ENCODE measurements at regions not wholly inside any gene's neighbourhood (a gene's known extent, or its start where the extent isn't known, plus 50 kb on each side); places are given as distances from the start of the nearest gene placed in this dataset.

DNA sequence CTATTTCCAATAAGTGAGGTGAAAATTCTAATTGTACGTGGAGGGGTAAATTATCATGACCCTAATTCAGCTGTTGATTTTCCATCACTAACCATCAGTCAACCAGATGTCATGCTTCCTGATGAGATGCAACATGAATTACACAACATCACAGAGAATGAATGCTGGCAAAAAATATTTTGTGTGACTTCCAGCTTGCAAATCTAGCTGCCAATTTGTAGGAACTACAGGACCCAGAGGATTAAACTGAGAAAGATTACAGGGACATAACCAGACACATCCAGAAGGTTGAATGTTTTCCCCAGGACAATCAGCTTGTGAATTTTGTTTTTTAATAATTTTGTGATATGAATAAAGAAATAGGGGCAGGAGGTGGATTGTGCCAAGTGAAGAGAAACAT is 349.0 kb upstream of the ATP10A start:
- Histone ChIP-seq H3K27ac (ENCODE audit: extremely low read depth, low read depth, low read length) (no peak overlapping the region), H3K9me3 (ENCODE audit: control insufficient read depth, insufficient read depth, low read depth, low read length) (no peaks in the 10 kb centered on the region), H3K36me3 (ENCODE audit: control insufficient read depth in 2 of 2, insufficient read depth in 1 of 2, low read length in 2 of 2) (no peaks in the 10 kb centered on the region), H3K4me1 (ENCODE audit: control insufficient read depth, insufficient read depth, low read length) (no peaks in the 10 kb centered on the region), H3K4me3 (ENCODE audit: low read depth, low read length) (no peak overlapping the region)
- ChIA-PET CTCF (no interaction called here), POLR2A (no interaction called here)
- TF ChIP-seq, protein P1, sequence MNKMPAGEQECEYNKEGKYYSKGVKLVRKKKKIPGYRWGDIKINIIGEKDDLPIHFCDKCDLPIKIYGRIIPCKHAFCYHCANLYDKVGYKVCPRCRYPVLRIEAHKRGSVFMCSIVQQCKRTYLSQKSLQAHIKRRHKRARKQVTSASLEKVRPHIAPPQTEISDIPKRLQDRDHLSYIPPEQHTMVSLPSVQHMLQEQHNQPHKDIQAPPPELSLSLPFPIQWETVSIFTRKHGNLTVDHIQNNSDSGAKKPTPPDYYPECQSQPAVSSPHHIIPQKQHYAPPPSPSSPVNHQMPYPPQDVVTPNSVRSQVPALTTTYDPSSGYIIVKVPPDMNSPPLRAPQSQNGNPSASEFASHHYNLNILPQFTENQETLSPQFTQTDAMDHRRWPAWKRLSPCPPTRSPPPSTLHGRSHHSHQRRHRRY (tag by site-specific recombination; IDR thresholded peaks at IDR 0.05) = no peak
- TF ChIP-seq ZNF248 (tag by site-specific recombination; IDR thresholded peaks at IDR 0.05) = no peak
- no peak for TF ChIP-seq ZNF433 (tag by site-specific recombination; IDR thresholded peaks at IDR 0.05; ENCODE audit: low read depth)
- TF ChIP-seq ZNF148 (tag by site-specific recombination; IDR thresholded peaks at IDR 0.05; ENCODE audit: borderline replicate concordance) = no peak
- TF ChIP-seq ZNF473 (tag by site-specific recombination; IDR thresholded peaks at IDR 0.05) = no peak
- TF ChIP-seq ZFP37 (tag by site-specific recombination; IDR thresholded peaks at IDR 0.05) = no peak
- no peak for TF ChIP-seq ZBTB1 (tag by site-specific recombination; IDR thresholded peaks at IDR 0.05)
- no peak for TF ChIP-seq ZFP69B (tag by site-specific recombination; IDR thresholded peaks at IDR 0.05)
- no peak for TF ChIP-seq WT1 (tag by site-specific recombination; IDR thresholded peaks at IDR 0.05)
- TF ChIP-seq ZNF416 (tag by site-specific recombination; IDR thresholded peaks at IDR 0.05) = no peak
- TF ChIP-seq GLI4 (tag by site-specific recombination; IDR thresholded peaks at IDR 0.05) = no peak
- TF ChIP-seq KLF1 (tag by site-specific recombination; IDR thresholded peaks at IDR 0.05) = no peak
- no peak for TF ChIP-seq ZNF221 (tag by site-specific recombination; IDR thresholded peaks at IDR 0.05; ENCODE audit: borderline replicate concordance)
- TF ChIP-seq HOXA7 (CRISPR knock-in tag; IDR thresholded peaks at IDR 0.05; ENCODE audit: borderline replicate concordance) = no peak
- no peak for TF ChIP-seq ZNF629 (tag by site-specific recombination; IDR thresholded peaks at IDR 0.05)
- TF ChIP-seq ZNF350 (tag by site-specific recombination; IDR thresholded peaks at IDR 0.05) = no peak

DNA sequence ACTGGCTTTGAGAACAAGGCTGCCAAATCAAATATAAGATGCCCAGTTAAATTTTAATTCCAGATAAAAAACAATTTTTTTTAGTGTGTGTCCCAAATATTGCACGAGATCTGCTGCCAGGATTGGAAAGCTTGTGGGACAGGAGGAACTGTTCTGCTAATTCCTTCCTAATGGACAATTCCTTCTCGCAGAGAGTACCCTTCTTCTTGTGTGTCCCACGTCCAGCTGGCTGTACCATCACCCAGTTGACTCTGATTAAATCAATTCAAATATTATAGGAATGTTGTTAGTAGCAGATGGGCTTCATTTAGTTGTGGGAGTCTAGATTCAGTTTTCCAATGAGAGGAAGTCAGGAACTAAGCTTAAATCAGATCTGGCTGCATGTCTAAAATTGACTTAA is 347.9 kb upstream of the ATP10A start:
- H3K4me3 ChIP-seq (ENCODE audit: low read depth, low read length) = no peak overlapping the region
- ChIA-PET CTCF (no interaction called here), POLR2A (no interaction called here)
- no peak overlapping the region for H3K27ac ChIP-seq (ENCODE audit: extremely low read depth, low read depth, low read length)
- H3K4me1 ChIP-seq (ENCODE audit: control insufficient read depth, insufficient read depth, low read length) = no peaks in the 10 kb centered on the region
- H3K9me3 ChIP-seq (ENCODE audit: control insufficient read depth, insufficient read depth, low read depth, low read length) = no peaks in the 10 kb centered on the region
- no peaks in the 10 kb centered on the region for H3K36me3 ChIP-seq (ENCODE audit: control insufficient read depth in 2 of 2, insufficient read depth in 1 of 2, low read length in 2 of 2)
- TF ChIP-seq, protein P2, sequence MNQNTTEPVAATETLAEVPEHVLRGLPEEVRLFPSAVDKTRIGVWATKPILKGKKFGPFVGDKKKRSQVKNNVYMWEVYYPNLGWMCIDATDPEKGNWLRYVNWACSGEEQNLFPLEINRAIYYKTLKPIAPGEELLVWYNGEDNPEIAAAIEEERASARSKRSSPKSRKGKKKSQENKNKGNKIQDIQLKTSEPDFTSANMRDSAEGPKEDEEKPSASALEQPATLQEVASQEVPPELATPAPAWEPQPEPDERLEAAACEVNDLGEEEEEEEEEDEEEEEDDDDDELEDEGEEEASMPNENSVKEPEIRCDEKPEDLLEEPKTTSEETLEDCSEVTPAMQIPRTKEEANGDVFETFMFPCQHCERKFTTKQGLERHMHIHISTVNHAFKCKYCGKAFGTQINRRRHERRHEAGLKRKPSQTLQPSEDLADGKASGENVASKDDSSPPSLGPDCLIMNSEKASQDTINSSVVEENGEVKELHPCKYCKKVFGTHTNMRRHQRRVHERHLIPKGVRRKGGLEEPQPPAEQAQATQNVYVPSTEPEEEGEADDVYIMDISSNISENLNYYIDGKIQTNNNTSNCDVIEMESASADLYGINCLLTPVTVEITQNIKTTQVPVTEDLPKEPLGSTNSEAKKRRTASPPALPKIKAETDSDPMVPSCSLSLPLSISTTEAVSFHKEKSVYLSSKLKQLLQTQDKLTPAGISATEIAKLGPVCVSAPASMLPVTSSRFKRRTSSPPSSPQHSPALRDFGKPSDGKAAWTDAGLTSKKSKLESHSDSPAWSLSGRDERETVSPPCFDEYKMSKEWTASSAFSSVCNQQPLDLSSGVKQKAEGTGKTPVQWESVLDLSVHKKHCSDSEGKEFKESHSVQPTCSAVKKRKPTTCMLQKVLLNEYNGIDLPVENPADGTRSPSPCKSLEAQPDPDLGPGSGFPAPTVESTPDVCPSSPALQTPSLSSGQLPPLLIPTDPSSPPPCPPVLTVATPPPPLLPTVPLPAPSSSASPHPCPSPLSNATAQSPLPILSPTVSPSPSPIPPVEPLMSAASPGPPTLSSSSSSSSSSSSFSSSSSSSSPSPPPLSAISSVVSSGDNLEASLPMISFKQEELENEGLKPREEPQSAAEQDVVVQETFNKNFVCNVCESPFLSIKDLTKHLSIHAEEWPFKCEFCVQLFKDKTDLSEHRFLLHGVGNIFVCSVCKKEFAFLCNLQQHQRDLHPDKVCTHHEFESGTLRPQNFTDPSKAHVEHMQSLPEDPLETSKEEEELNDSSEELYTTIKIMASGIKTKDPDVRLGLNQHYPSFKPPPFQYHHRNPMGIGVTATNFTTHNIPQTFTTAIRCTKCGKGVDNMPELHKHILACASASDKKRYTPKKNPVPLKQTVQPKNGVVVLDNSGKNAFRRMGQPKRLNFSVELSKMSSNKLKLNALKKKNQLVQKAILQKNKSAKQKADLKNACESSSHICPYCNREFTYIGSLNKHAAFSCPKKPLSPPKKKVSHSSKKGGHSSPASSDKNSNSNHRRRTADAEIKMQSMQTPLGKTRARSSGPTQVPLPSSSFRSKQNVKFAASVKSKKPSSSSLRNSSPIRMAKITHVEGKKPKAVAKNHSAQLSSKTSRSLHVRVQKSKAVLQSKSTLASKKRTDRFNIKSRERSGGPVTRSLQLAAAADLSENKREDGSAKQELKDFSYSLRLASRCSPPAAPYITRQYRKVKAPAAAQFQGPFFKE (tag by site-specific recombination; IDR thresholded peaks at IDR 0.05; ENCODE audit: borderline replicate concordance) = no peak
- TF ChIP-seq, protein P3, sequence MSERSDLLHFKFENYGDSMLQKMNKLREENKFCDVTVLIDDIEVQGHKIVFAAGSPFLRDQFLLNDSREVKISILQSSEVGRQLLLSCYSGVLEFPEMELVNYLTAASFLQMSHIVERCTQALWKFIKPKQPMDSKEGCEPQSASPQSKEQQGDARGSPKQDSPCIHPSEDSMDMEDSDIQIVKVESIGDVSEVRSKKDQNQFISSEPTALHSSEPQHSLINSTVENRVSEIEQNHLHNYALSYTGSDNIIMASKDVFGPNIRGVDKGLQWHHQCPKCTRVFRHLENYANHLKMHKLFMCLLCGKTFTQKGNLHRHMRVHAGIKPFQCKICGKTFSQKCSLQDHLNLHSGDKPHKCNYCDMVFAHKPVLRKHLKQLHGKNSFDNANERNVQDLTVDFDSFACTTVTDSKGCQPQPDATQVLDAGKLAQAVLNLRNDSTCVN (tag by site-specific recombination; optimal IDR thresholded peaks at IDR 0.05) = no peak
- TF ChIP-seq PRDM4 (tag by site-specific recombination; IDR thresholded peaks at IDR 0.05) (no peak), ZNF792 (tag by site-specific recombination; IDR thresholded peaks at IDR 0.05) (no peak), ZNF785 (tag by site-specific recombination; IDR thresholded peaks at IDR 0.05) (no peak)

All from HEK293 (cell line).